ENCODE measurements at regions not wholly inside any gene's neighbourhood (a gene's known extent, or its start where the extent isn't known, plus 50 kb on each side); places are given as distances from the start of the nearest gene placed in this dataset.

DNA sequence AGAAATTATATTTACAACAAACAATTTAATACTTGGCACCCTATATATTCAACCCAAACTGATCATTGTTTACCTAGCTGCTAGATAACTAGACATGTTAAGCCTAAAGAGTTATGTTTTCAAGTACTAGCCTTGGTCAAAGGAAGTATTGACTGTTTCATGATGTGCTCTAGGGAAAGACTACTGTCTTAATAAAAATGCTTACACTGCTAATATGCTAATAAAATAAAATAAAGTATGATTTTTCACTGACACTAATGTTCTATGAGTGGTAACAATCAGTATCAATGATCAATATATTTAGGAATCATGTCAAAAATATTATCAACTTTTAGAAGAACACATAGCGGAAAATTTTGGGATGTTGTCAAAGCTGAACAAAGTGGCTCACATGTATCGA lies 225.5 kb downstream of the OSR1 start:
- DNase-seq (ENCODE audit: extremely low read depth in 1 of 4, low spot score in 3 of 4) (no peak), FAIRE-seq (no peak), ATAC-seq (no peak)
- Histone ChIP-seq H3K36me3 (ENCODE audit: control insufficient read depth, insufficient read depth, low read length) (no peaks in the 10 kb centered on the region), H3K4me3 (no peak overlapping the region), H2AFZ (ENCODE audit: low read depth, low read length) (no peak overlapping the region), H3K4me2 (ENCODE audit: insufficient read depth, low read length) (no peak overlapping the region), H3K9me1 (ENCODE audit: control insufficient read depth, insufficient read depth, low read length) (no peaks in the 10 kb centered on the region), H3K9me3 (replicated peaks; ENCODE audit: control insufficient read depth, insufficient read depth, low read depth, low read length) (no peaks in the 10 kb centered on the region), H4K20me1 (replicated peaks; ENCODE audit: control insufficient read depth, insufficient read depth, low read length) (no peaks in the 10 kb centered on the region), H3K4me1 (replicated peaks in 1 of 2; ENCODE audit: control insufficient read depth in 2 of 2, insufficient read depth in 2 of 2, low read length in 2 of 2) (no peaks in the 10 kb centered on the region), H3K27me3 (ENCODE audit: control insufficient read depth in 2 of 2, insufficient read depth in 2 of 2, low read length in 2 of 2) (no peaks in the 10 kb centered on the region), H3K27ac (ENCODE audit: extremely low read depth, low read depth, low read length) (no peak overlapping the region), H3K9ac (ENCODE audit: insufficient read depth in 1 of 2, low read depth in 2 of 2, low read length in 2 of 2) (no peak overlapping the region), H3K79me2 (ENCODE audit: control insufficient read depth, insufficient read depth, low read length) (no peaks in the 10 kb centered on the region)
- POLR2A ChIA-PET, result no interaction called here
- TF ChIP-seq OTX1 (CRISPR knock-in tag; IDR thresholded peaks at IDR 0.05) (no peak), HDAC6 (IDR thresholded peaks at IDR 0.05; ENCODE audit: low read depth, low read length) (no peak), SUPT5H (IDR thresholded peaks at IDR 0.05) (no peak), BACH1 (tag; IDR thresholded peaks at IDR 0.05) (no peak), RHOXF2B (CRISPR knock-in tag; conservative IDR thresholded peaks at IDR 0.05) (no peak), PHF21A (IDR thresholded peaks at IDR 0.05; ENCODE audit: borderline replicate concordance, low read depth) (no peak), ELF1 (tag; IDR thresholded peaks at IDR 0.05) (no peak)
- in situ Hi-C loops (cut with MboI), result no loop called here
- no TSS peak for BruUV-seq (replicated peaks)
- intact Hi-C loops (cut with micrococcal nuclease), result no loop called here
- 0% methylated on average over 2 of the region's 2 CpGs for WGBS (ENCODE audit: insufficient coverage, low coverage, missing lambda C conversion rate)
- CTCF ChIA-PET (ENCODE audit: low intra/inter-chr PET ratio), result no interaction called here

DNA sequence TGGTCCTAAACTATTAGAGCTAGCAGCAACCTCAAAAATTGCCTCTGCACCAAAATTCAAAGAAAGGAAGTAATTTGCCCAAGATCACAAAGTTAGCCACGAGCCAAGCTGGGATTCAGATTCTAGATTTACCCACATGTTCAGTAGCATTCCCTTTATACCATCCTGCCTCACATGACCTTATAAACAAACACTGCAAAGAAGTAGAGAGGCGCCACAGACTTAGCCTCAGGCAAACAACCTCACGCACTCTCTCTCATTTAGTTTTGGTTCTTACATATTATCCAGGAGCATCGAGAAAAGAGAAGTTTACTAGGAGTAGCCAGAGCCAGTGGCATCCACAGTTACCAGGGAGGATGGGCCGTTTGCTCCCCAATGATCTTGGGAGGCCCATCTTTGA lies 226.6 kb downstream of the OSR1 start:
- Histone ChIP-seq H3K4me2 (ENCODE audit: insufficient read depth, low read length) (no peak overlapping the region), H4K20me1 (replicated peaks; ENCODE audit: control insufficient read depth, insufficient read depth, low read length) (no peaks in the 10 kb centered on the region), H2AFZ (ENCODE audit: low read depth, low read length) (no peak overlapping the region), H3K79me2 (ENCODE audit: control insufficient read depth, insufficient read depth, low read length) (no peaks in the 10 kb centered on the region), H3K27me3 (ENCODE audit: control insufficient read depth in 2 of 2, insufficient read depth in 2 of 2, low read length in 2 of 2) (no peaks in the 10 kb centered on the region), H3K9me1 (ENCODE audit: control insufficient read depth, insufficient read depth, low read length) (no peaks in the 10 kb centered on the region), H3K9me3 (replicated peaks; ENCODE audit: control insufficient read depth, insufficient read depth, low read depth, low read length) (no peaks in the 10 kb centered on the region), H3K4me1 (replicated peaks in 1 of 2; ENCODE audit: control insufficient read depth in 2 of 2, insufficient read depth in 2 of 2, low read length in 2 of 2) (no peaks in the 10 kb centered on the region), H3K27ac (ENCODE audit: extremely low read depth, low read depth, low read length) (no peak overlapping the region), H3K4me3 (no peak overlapping the region), H3K9ac (ENCODE audit: insufficient read depth in 1 of 2, low read depth in 2 of 2, low read length in 2 of 2) (no peak overlapping the region), H3K36me3 (ENCODE audit: control insufficient read depth, insufficient read depth, low read length) (no peaks in the 10 kb centered on the region)
- no peak for FAIRE-seq
- ChIA-PET POLR2A (no interaction called here), CTCF (ENCODE audit: low intra/inter-chr PET ratio) (no interaction called here)
- no TSS peak for BruUV-seq (replicated peaks)
- TF ChIP-seq PHF8 (IDR thresholded peaks at IDR 0.05; ENCODE audit: borderline replicate concordance, low read length), result no peak
- no peak for TF ChIP-seq KLF1 (tag; IDR thresholded peaks at IDR 0.05)
- TF ChIP-seq MCM3 (IDR thresholded peaks at IDR 0.05), result no peak
- TF ChIP-seq, protein P1, sequence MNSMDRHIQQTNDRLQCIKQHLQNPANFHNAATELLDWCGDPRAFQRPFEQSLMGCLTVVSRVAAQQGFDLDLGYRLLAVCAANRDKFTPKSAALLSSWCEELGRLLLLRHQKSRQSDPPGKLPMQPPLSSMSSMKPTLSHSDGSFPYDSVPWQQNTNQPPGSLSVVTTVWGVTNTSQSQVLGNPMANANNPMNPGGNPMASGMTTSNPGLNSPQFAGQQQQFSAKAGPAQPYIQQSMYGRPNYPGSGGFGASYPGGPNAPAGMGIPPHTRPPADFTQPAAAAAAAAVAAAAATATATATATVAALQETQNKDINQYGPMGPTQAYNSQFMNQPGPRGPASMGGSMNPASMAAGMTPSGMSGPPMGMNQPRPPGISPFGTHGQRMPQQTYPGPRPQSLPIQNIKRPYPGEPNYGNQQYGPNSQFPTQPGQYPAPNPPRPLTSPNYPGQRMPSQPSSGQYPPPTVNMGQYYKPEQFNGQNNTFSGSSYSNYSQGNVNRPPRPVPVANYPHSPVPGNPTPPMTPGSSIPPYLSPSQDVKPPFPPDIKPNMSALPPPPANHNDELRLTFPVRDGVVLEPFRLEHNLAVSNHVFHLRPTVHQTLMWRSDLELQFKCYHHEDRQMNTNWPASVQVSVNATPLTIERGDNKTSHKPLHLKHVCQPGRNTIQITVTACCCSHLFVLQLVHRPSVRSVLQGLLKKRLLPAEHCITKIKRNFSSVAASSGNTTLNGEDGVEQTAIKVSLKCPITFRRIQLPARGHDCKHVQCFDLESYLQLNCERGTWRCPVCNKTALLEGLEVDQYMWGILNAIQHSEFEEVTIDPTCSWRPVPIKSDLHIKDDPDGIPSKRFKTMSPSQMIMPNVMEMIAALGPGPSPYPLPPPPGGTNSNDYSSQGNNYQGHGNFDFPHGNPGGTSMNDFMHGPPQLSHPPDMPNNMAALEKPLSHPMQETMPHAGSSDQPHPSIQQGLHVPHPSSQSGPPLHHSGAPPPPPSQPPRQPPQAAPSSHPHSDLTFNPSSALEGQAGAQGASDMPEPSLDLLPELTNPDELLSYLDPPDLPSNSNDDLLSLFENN (IDR thresholded peaks at IDR 0.05; ENCODE audit: low read depth in 2 of 2, low read length in 2 of 2), result no peak
- TF ChIP-seq ILK (tag; IDR thresholded peaks at IDR 0.05; ENCODE audit: borderline replicate concordance, low read depth), result no peak
- TF ChIP-seq ETV1 (tag; conservative IDR thresholded peaks at IDR 0.05; ENCODE audit: low read depth), result no peak
- no peak for TF ChIP-seq ZNF830 (CRISPR knock-in tag; IDR thresholded peaks at IDR 0.05)
- no peak for TF ChIP-seq ZNF583 (CRISPR knock-in tag; IDR thresholded peaks at IDR 0.05)
- ATAC-seq, result no peak
- in situ Hi-C loops (cut with MboI) (no loop called here), intact Hi-C loops (cut with micrococcal nuclease) (no loop called here)
- no peak for DNase-seq (ENCODE audit: extremely low read depth in 1 of 4, low spot score in 3 of 4)
- WGBS (ENCODE audit: insufficient coverage, low coverage, missing lambda C conversion rate), result 2% methylated on average over 5 of the region's 5 CpGs
